NCI-H69 (cell line): ENCODE measurements at regions not wholly inside any gene's neighbourhood (a gene's known extent, or its start where the extent isn't known, plus 50 kb on each side); places are given as distances from the start of the nearest gene placed in this dataset.

ENCODE experiments used
- DNase-seq: peaks from one replicate; lab custom pipeline; 2025; lab: John Stamatoyannopoulos, UW

- no peak for DNase-seq
Observed at GRCh38 chr15:61798631-61799030, 261.6 kb downstream of the VPS13C start.

GRCh38 chr15:61796056-61796455, 264.2 kb downstream of the VPS13C start:
- DNase-seq, result no peak

GRCh38 chr15:61794881-61795280, 265.4 kb downstream of the VPS13C start:
- DNase-seq, result no peak

- DNase-seq, result no peak
Observed at GRCh38 chr15:61794276-61794675, 266.0 kb downstream of the VPS13C start.

GRCh38 chr15:61784734-61785133, 275.5 kb downstream of the VPS13C start:
- no peak for DNase-seq

GRCh38 chr15:61780278-61780980, 279.8 kb downstream of the VPS13C start:
- DNase-seq, result no peak

GRCh38 chr15:61777689-61778088, 282.6 kb downstream of the VPS13C start:
- DNase-seq, result no peak

GRCh38 chr15:61769557-61769956, 290.7 kb downstream of the VPS13C start:
- no peak for DNase-seq

- no peak for DNase-seq
Observed at GRCh38 chr15:61768131-61768530, 292.1 kb downstream of the VPS13C start.

GRCh38 chr15:61764981-61765380, 295.3 kb downstream of the VPS13C start:
- no peak for DNase-seq

GRCh38 chr15:61764141-61764540, 296.1 kb downstream of the VPS13C start:
- DNase-seq, result no peak

- DNase-seq, result no peak
Observed at GRCh38 chr15:61762676-61763075, 297.6 kb downstream of the VPS13C start.

- DNase-seq, result no peak
Observed at GRCh38 chr15:61759639-61760038, 300.6 kb downstream of the VPS13C start.

GRCh38 chr15:61756071-61756820, 304.0 kb downstream of the VPS13C start:
- DNase-seq, result no peak

GRCh38 chr15:61755467-61755866, 304.8 kb downstream of the VPS13C start:
- no peak for DNase-seq

GRCh38 chr15:61753018-61753710, 307.1 kb downstream of the VPS13C start:
- no peak for DNase-seq

GRCh38 chr15:61752001-61752400, 308.2 kb downstream of the VPS13C start:
- no peak for DNase-seq

- DNase-seq, result peak; percentile 61
Observed at GRCh38 chr15:61750271-61751084, 309.8 kb downstream of the VPS13C start.

- no peak for DNase-seq
Observed at GRCh38 chr15:61749169-61749568, 311.1 kb downstream of the VPS13C start.

- no peak for DNase-seq
Observed at GRCh38 chr15:61748529-61748928, 311.7 kb downstream of the VPS13C start.

- no peak for DNase-seq
Observed at GRCh38 chr15:61746589-61746988, 313.7 kb downstream of the VPS13C start.

GRCh38 chr15:61743345-61743909, 316.8 kb downstream of the VPS13C start:
- no peak for DNase-seq
